HG03575 (cell line): ENCODE measurements at regions not wholly inside any gene's neighbourhood (a gene's known extent, or its start where the extent isn't known, plus 50 kb on each side); places are given as distances from the start of the nearest gene placed in this dataset.

Experiments used
- ATAC-seq: cut with Tn5 transposase; IDR thresholded peaks from one replicate; pipeline ENCODE4 v1.9.1; 2021; ENCODE audit not compliant: unreplicated experiment, insufficient number of reproducible peaks, low FRiP score; ENCODE audit errors: extremely low read depth

- ATAC-seq: no peak
Measured at GRCh38 chr2:166607880-166608279, 113.8 kb upstream of the SCN7A start.

GRCh38 chr2:166593403-166593802 is 99.4 kb upstream of the SCN7A start:
- ATAC-seq: no peak

- no peak for ATAC-seq
Measured at GRCh38 chr2:166592750-166593149, 98.7 kb upstream of the SCN7A start.

GRCh38 chr2:166591226-166591625 is 97.2 kb upstream of the SCN7A start:
- no peak for ATAC-seq

GRCh38 chr2:166573391-166573790 is 79.3 kb upstream of the SCN7A start:
- no peak for ATAC-seq

- no peak for ATAC-seq
Measured at GRCh38 chr2:166572937-166573336, 78.9 kb upstream of the SCN7A start.

- ATAC-seq: no peak
Measured at GRCh38 chr2:166568409-166568808, 74.4 kb upstream of the SCN7A start.

- ATAC-seq: no peak
Measured at GRCh38 chr2:166565501-166565900, 71.5 kb upstream of the SCN7A start.

- no peak for ATAC-seq
Measured at GRCh38 chr2:166563894-166564293, 69.8 kb upstream of the SCN7A start.

- ATAC-seq: no peak
Measured at GRCh38 chr2:166560022-166560421, 66.0 kb upstream of the SCN7A start.

GRCh38 chr2:166550923-166551322 is 56.9 kb upstream of the SCN7A start:
- ATAC-seq: no peak

GRCh38 chr2:166545473-166545872 is 51.4 kb upstream of the SCN7A start:
- ATAC-seq: no peak
